ENCODE measurements at regions not wholly inside any gene's neighbourhood (a gene's known extent, or its start where the extent isn't known, plus 50 kb on each side); places are given as distances from the start of the nearest gene placed in this dataset.

- no peak overlapping the region for H2AFZ ChIP-seq (ENCODE audit: low read depth, low read length)
- no peak overlapping the region for H3K4me3 ChIP-seq (ENCODE audit: low read length)
- H3K27ac ChIP-seq (ENCODE audit: low read length) = no peak overlapping the region
- H4K20me1 ChIP-seq (ENCODE audit: insufficient read depth, low read length) = no peaks in the 10 kb centered on the region
- no peaks in the 10 kb centered on the region for H3K27me3 ChIP-seq (ENCODE audit: low read depth, low read length)
- no peak overlapping the region for H3K4me2 ChIP-seq (ENCODE audit: low read length)
- no peak for TF ChIP-seq CTCF (IDR thresholded peaks at IDR 0.05; ENCODE audit: low read depth, low read length)
- TF ChIP-seq EZH2phosphoT487 (IDR thresholded peaks at IDR 0.05; ENCODE audit: low read depth) = no peak
- no peaks in the 10 kb centered on the region for H3K4me1 ChIP-seq (ENCODE audit: low read length)
- H3K79me2 ChIP-seq (ENCODE audit: low read length) = no peaks in the 10 kb centered on the region
- no peak overlapping the region for H3K9ac ChIP-seq (ENCODE audit: low read length)
- H3K36me3 ChIP-seq (replicated peaks; ENCODE audit: low read depth, low read length) = no peaks in the 10 kb centered on the region
- H3K9me3 ChIP-seq (ENCODE audit: insufficient read depth, low read length) = no peaks in the 10 kb centered on the region
Observed at GRCh38 chr2:71788601-71789240, 335.4 kb downstream of the DYSF start.

- H3K79me2 ChIP-seq (ENCODE audit: low read length) = no peaks in the 10 kb centered on the region
- no peaks in the 10 kb centered on the region for H3K9me3 ChIP-seq (ENCODE audit: insufficient read depth, low read length)
- no peaks in the 10 kb centered on the region for H3K4me1 ChIP-seq (ENCODE audit: low read length)
- H3K27me3 ChIP-seq (ENCODE audit: low read depth, low read length) = peaks cover 2% of the 10 kb centered on the region; the same call in 1 of the 2 replicates
- no peak overlapping the region for H2AFZ ChIP-seq (ENCODE audit: low read depth, low read length)
- no peaks in the 10 kb centered on the region for H3K36me3 ChIP-seq (replicated peaks; ENCODE audit: low read depth, low read length)
- H3K9ac ChIP-seq (ENCODE audit: low read length) = no peak overlapping the region
- H3K4me2 ChIP-seq (ENCODE audit: low read length) = no peak overlapping the region
- TF ChIP-seq CTCF (IDR thresholded peaks at IDR 0.05; ENCODE audit: low read depth, low read length) (no peak), EZH2phosphoT487 (IDR thresholded peaks at IDR 0.05; ENCODE audit: low read depth) (no peak)
- H3K27ac ChIP-seq (ENCODE audit: low read length) = no peak overlapping the region
- H3K4me3 ChIP-seq (ENCODE audit: low read length) = no peak overlapping the region
- no peaks in the 10 kb centered on the region for H4K20me1 ChIP-seq (ENCODE audit: insufficient read depth, low read length)
Observed at GRCh38 chr2:71788186-71788525, 334.8 kb downstream of the DYSF start.

GRCh38 chr2:71787476-71788185 is 334.3 kb downstream of the DYSF start:
- H3K4me1 ChIP-seq (ENCODE audit: low read length) = no peaks in the 10 kb centered on the region
- TF ChIP-seq EZH2phosphoT487 (IDR thresholded peaks at IDR 0.05; ENCODE audit: low read depth) (no peak), CTCF (IDR thresholded peaks at IDR 0.05; ENCODE audit: low read depth, low read length) (no peak)
- H3K27ac ChIP-seq (ENCODE audit: low read length) = no peak overlapping the region
- H3K27me3 ChIP-seq (ENCODE audit: low read depth, low read length) = peaks cover 5% of the 10 kb centered on the region; the same call in 1 of the 2 replicates
- H3K9me3 ChIP-seq (ENCODE audit: insufficient read depth, low read length) = no peaks in the 10 kb centered on the region
- H3K36me3 ChIP-seq (replicated peaks; ENCODE audit: low read depth, low read length) = no peaks in the 10 kb centered on the region
- H3K79me2 ChIP-seq (ENCODE audit: low read length) = no peaks in the 10 kb centered on the region
- H2AFZ ChIP-seq (ENCODE audit: low read depth, low read length) = no peak overlapping the region
- H3K9ac ChIP-seq (ENCODE audit: low read length) = no peak overlapping the region
- no peaks in the 10 kb centered on the region for H4K20me1 ChIP-seq (ENCODE audit: insufficient read depth, low read length)
- no peak overlapping the region for H3K4me3 ChIP-seq (ENCODE audit: low read length)
- no peak overlapping the region for H3K4me2 ChIP-seq (ENCODE audit: low read length)

- Histone ChIP-seq H3K27me3 (ENCODE audit: low read depth, low read length) (peaks cover 5% of the 10 kb centered on the region; the same call in 1 of the 2 replicates), H3K27ac (ENCODE audit: low read length) (no peak overlapping the region), H2AFZ (ENCODE audit: low read depth, low read length) (no peak overlapping the region), H3K79me2 (ENCODE audit: low read length) (no peaks in the 10 kb centered on the region), H3K4me2 (ENCODE audit: low read length) (no peak overlapping the region), H3K4me3 (ENCODE audit: low read length) (no peak overlapping the region), H4K20me1 (ENCODE audit: insufficient read depth, low read length) (no peaks in the 10 kb centered on the region), H3K4me1 (ENCODE audit: low read length) (no peaks in the 10 kb centered on the region), H3K9me3 (ENCODE audit: insufficient read depth, low read length) (no peaks in the 10 kb centered on the region), H3K9ac (ENCODE audit: low read length) (no peak overlapping the region), H3K36me3 (replicated peaks; ENCODE audit: low read depth, low read length) (no peaks in the 10 kb centered on the region)
- TF ChIP-seq EZH2phosphoT487 (IDR thresholded peaks at IDR 0.05; ENCODE audit: low read depth) (no peak), CTCF (IDR thresholded peaks at IDR 0.05; ENCODE audit: low read depth, low read length) (no peak)
Observed at GRCh38 chr2:71787108-71787415, 333.7 kb downstream of the DYSF start.
